ENCODE measurements at regions not wholly inside any gene's neighbourhood (a gene's known extent, or its start where the extent isn't known, plus 50 kb on each side); places are given as distances from the start of the nearest gene placed in this dataset.
A peak's percentile ranks its signal among the peaks of the same experiment; 100 is the strongest.

GRCh38 chr10:31754803-31755624 lies 173.6 kb downstream of the ARHGAP12 start:
- DNase-seq: no peak

GRCh38 chr10:31753681-31754080 lies 174.9 kb downstream of the ARHGAP12 start:
- DNase-seq: no peak

- DNase-seq: no peak
These were observed 176.5 kb downstream of the ARHGAP12 start for GRCh38 chr10:31752170-31752569.

- no peak for DNase-seq
These were observed 176.9 kb downstream of the ARHGAP12 start for GRCh38 chr10:31751738-31752080.

GRCh38 chr10:31751051-31751737 lies 177.4 kb downstream of the ARHGAP12 start:
- DNase-seq: no peak

- DNase-seq: no peak
These were observed 178.4 kb downstream of the ARHGAP12 start for GRCh38 chr10:31749981-31750840.

GRCh38 chr10:31749301-31749700 lies 179.3 kb downstream of the ARHGAP12 start:
- DNase-seq: no peak

GRCh38 chr10:31745612-31746376 lies 182.8 kb downstream of the ARHGAP12 start:
- no peak for DNase-seq

- no peak for DNase-seq
These were observed 184.6 kb downstream of the ARHGAP12 start for GRCh38 chr10:31744025-31744424.

GRCh38 chr10:31742255-31742654 lies 186.4 kb downstream of the ARHGAP12 start:
- DNase-seq: no peak

GRCh38 chr10:31741473-31741872 lies 187.2 kb downstream of the ARHGAP12 start:
- DNase-seq: no peak

GRCh38 chr10:31739711-31740110 lies 188.9 kb downstream of the ARHGAP12 start:
- no peak for DNase-seq

- no peak for DNase-seq
These were observed 189.5 kb downstream of the ARHGAP12 start for GRCh38 chr10:31739146-31739545.

GRCh38 chr10:31731711-31732110 lies 196.9 kb downstream of the ARHGAP12 start:
- no peak for DNase-seq

GRCh38 chr10:31730776-31731175 lies 197.9 kb downstream of the ARHGAP12 start:
- DNase-seq: no peak

- DNase-seq: no peak
These were observed 199.9 kb downstream of the ARHGAP12 start for GRCh38 chr10:31728698-31729224.

- DNase-seq: no peak
These were observed 203.2 kb downstream of the ARHGAP12 start for GRCh38 chr10:31725436-31725835.

GRCh38 chr10:31724296-31724695 lies 204.3 kb downstream of the ARHGAP12 start:
- no peak for DNase-seq

- DNase-seq: no peak
These were observed 205.4 kb downstream of the ARHGAP12 start for GRCh38 chr10:31723106-31723750.

GRCh38 chr10:31721096-31721495 lies 207.5 kb downstream of the ARHGAP12 start:
- DNase-seq: no peak

- DNase-seq: no peak
These were observed 208.1 kb downstream of the ARHGAP12 start for GRCh38 chr10:31720546-31720945.

- peak in 1 of 2 experiments; percentile 14 for DNase-seq
These were observed 219.2 kb downstream of the ARHGAP12 start for GRCh38 chr10:31709476-31709875.
